ENCODE measurements at regions not wholly inside any gene's neighbourhood (a gene's known extent, or its start where the extent isn't known, plus 50 kb on each side); places are given as distances from the start of the nearest gene placed in this dataset.

DNA sequence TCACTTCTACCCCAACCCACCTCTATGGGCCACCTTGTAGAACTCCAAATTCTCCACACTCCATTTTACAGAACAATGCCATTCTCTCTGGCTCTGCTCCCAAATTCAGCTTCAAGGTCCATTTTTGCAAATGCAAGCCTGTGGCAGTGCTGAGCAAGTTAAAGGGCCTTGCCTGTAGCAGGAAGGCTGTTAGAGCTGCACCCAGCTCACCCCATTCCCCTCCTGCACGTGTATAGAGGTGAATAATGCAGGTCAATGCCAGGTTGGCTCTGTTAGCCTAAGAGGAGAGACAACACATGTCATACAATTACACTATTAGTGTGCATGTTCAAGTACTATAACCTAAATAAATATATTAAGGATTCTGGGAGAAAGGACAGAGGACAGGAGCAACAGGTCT, 120.4 kb downstream of the TBX5 start:
- H3K27ac ChIP-seq = no peak overlapping the region
- 26 to 32% methylated on average over 1 of the region's 1 CpG for WGBS, 2 donors
- TF ChIP-seq, protein P1, sequence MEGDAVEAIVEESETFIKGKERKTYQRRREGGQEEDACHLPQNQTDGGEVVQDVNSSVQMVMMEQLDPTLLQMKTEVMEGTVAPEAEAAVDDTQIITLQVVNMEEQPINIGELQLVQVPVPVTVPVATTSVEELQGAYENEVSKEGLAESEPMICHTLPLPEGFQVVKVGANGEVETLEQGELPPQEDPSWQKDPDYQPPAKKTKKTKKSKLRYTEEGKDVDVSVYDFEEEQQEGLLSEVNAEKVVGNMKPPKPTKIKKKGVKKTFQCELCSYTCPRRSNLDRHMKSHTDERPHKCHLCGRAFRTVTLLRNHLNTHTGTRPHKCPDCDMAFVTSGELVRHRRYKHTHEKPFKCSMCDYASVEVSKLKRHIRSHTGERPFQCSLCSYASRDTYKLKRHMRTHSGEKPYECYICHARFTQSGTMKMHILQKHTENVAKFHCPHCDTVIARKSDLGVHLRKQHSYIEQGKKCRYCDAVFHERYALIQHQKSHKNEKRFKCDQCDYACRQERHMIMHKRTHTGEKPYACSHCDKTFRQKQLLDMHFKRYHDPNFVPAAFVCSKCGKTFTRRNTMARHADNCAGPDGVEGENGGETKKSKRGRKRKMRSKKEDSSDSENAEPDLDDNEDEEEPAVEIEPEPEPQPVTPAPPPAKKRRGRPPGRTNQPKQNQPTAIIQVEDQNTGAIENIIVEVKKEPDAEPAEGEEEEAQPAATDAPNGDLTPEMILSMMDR (IDR thresholded peaks at IDR 0.05) = no peak
- no peaks in the 10 kb centered on the region for H3K9me3 ChIP-seq
- H3K4me1 ChIP-seq = no peaks in the 10 kb centered on the region
- no peaks in the 10 kb centered on the region for H3K36me3 ChIP-seq
- ATAC-seq (no peak), DNase-seq (no peak)
- peaks cover 0 to 19% (median 4%) of the 10 kb centered on the region in 7 donors for H3K27me3 ChIP-seq
- intact Hi-C loops (cut with DNase I) = no loop called here
- no peak overlapping the region for H3K4me3 ChIP-seq

DNA sequence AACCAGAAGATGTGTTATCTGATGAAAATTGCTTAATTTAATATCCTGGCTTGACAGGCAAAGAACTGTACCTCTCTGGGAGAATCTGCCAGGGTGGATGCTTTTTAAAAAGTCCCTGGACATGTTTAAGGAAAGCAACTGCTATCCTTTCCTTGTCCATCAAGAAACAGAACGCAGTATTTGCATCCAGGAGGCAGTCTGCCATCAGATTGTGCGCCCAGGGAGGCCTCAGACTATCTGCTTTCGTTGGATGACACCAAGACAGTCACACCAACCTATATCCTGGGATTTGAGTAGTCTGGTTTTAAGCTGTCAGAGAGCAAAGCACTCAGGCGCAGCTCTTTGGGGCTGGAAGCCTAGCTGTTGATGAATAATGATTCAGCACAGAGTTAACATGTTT, 121.9 kb downstream of the TBX5 start:
- DNase-seq (no peak), ATAC-seq (no peak)
- Histone ChIP-seq H3K27ac (no peak overlapping the region), H3K4me3 (no peak overlapping the region), H3K27me3 (peaks cover 0 to 19% (median 4%) of the 10 kb centered on the region in 7 donors), H3K4me1 (no peaks in the 10 kb centered on the region), H3K9me3 (no peaks in the 10 kb centered on the region), H3K36me3 (no peaks in the 10 kb centered on the region)
- WGBS, 2 donors = 56 to 67% methylated on average over 4 of the region's 4 CpGs
- intact Hi-C loops (cut with DNase I) = no loop called here
- TF ChIP-seq, protein P1 (IDR thresholded peaks at IDR 0.05) = no peak

DNA sequence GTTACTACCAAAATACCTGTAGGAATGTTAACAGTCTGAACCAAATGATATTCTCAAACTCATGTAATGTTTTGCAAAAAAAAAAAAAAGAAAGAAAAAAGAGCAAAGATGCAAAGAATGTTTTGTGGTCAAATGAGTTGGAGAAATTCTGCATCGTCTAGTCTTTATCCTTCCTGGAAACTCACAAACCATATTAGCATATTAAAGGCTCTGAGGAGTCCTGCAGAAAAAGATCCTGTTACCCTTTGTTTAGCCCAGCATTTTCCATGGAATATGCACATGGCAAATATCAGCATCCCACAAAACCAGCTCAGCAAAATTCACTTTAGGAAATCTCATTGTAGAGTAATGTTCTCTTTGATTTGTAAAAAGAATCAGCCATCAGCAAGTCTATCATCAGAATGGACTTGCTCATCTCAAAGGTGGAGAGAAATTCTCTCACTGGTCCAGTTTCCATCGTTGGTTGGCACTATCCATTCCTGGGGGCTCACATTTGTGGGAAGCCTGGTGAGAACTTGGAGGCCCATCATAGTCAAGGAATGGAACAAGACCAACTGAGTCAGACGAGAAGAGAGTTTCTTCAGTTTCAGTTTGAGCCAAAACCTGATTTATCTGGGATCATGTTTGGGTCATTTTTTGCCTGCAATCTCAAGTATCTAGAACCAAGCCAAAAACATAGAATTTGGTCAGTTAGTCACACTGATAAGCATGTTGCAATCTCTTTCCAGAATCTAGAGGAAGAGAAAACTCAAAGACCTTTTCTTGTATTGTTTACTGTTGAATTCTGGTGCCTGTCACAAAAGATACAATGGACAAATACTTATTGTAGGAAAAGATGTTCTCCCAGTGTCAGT, 129.8 kb downstream of the TBX5 start:
- no peaks in the 10 kb centered on the region for H3K27me3 ChIP-seq
- no peaks in the 10 kb centered on the region for H3K36me3 ChIP-seq
- no peak overlapping the region for H3K27ac ChIP-seq
- H3K4me3 ChIP-seq = no peak overlapping the region
- H3K9me3 ChIP-seq = no peaks in the 10 kb centered on the region
- DNase-seq = no peak
- intact Hi-C loops (cut with DNase I) = no loop called here
- ATAC-seq = no peak
- peaks cover 0 to 7% (median 0%) of the 10 kb centered on the region in 9 donors for H3K4me1 ChIP-seq
- 49 to 54% methylated on average over 3 of the region's 3 CpGs for WGBS, 2 donors
- TF ChIP-seq, protein P1 (IDR thresholded peaks at IDR 0.05) = no peak

DNA sequence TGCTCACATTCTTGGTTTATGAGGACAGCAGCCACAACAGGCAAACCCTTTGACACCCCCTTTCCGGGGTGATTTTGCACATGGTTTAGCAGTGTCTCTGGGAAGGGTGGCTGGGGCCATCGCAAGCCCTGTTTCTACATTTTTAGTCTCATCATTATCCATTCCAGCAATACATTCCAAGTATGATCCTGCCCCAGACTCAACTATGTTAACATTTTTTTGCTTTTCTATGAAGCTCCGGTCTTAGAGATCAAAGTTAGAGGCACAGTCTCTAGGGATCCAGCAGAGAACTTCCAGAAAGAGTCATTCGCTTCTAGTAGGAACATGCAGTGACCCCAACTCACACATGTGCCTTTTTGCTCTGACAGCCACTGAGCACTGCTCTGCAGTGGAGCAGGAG, 130.9 kb downstream of the TBX5 start:
- WGBS, 2 donors = 67 to 68% methylated on average over 4 of the region's 4 CpGs

More for the DNA sequence above, 130.9 kb downstream of the TBX5 start:
- H3K36me3 ChIP-seq = no peaks in the 10 kb centered on the region
- ATAC-seq (no peak), DNase-seq (no peak)
- TF ChIP-seq, protein P1 (IDR thresholded peaks at IDR 0.05) = no peak
- H3K4me1 ChIP-seq = peaks cover 0 to 7% (median 0%) of the 10 kb centered on the region in 9 donors
- peaks cover 0 to 4% (median 0%) of the 10 kb centered on the region in 7 donors for H3K27me3 ChIP-seq
- H3K4me3 ChIP-seq = no peak overlapping the region
- intact Hi-C loops (cut with DNase I) = no loop called here
- no peaks in the 10 kb centered on the region for H3K9me3 ChIP-seq
- H3K27ac ChIP-seq = no peak overlapping the region
